ENCODE measurements at regions not wholly inside any gene's neighbourhood (a gene's known extent, or its start where the extent isn't known, plus 50 kb on each side); places are given as distances from the start of the nearest gene placed in this dataset. TPM values are rescaled to one million over a fixed set of nuclear protein-coding genes. Genes with fewer than 3 reads are reported as not detected.

GRCh38 chr6:139425780-139426179 is 51.3 kb upstream of the CITED2 start:
- no peaks in the 10 kb centered on the region for H3K4me1 ChIP-seq
- no peak overlapping the region for H3K4me3 Mint-ChIP-seq (ENCODE audit: unreplicated experiment)
- intact Hi-C loops (cut with micrococcal nuclease; ENCODE audit: unreplicated experiment), result no loop called here
- ChIA-PET CTCF (no interaction called here), POLR2A (no interaction called here)
- H3K36me3 ChIP-seq (ENCODE audit: control insufficient read depth, insufficient read depth, low read length), result no peaks in the 10 kb centered on the region
- no peaks in the 10 kb centered on the region for H3K36me3 Mint-ChIP-seq (ENCODE audit: insufficient read depth, unreplicated experiment)
- H3K27me3 ChIP-seq (replicated peaks; ENCODE audit: control insufficient read depth, insufficient read depth, low read length), result no peaks in the 10 kb centered on the region
- no peak overlapping the region for H3K4me3 ChIP-seq (ENCODE audit: low read depth, low read length)
- no peaks in the 10 kb centered on the region for H3K4me1 Mint-ChIP-seq (ENCODE audit: low read depth, unreplicated experiment)
- DNase-seq, result no peak
- no peaks in the 10 kb centered on the region for H3K9me3 ChIP-seq
- H3K27ac Mint-ChIP-seq (ENCODE audit: unreplicated experiment), result no peak overlapping the region
- no peaks in the 10 kb centered on the region for H3K27me3 Mint-ChIP-seq (ENCODE audit: insufficient read depth, unreplicated experiment)
- TF ChIP-seq CTCF (IDR thresholded peaks at IDR 0.05; ENCODE audit: insufficient read depth in 1 of 2, low read depth in 1 of 2, low read length in 1 of 2, severe bottlenecking in 1 of 2, unreplicated experiment in 1 of 2), result no peak
- no peaks in the 10 kb centered on the region for H3K9me3 Mint-ChIP-seq (ENCODE audit: unreplicated experiment)
- no TSS peak for BruUV-seq (replicated peaks)

- BruUV-seq (replicated peaks), result no TSS peak
- intact Hi-C loops (cut with micrococcal nuclease; ENCODE audit: unreplicated experiment), result loop anchor here (1.0 kb wide), 1 partner anchor 10 kb away; no protein-coding TSS in a partner anchor
- Histone ChIP-seq H3K9me3 (no peaks in the 10 kb centered on the region), H3K4me1 (no peaks in the 10 kb centered on the region), H3K27me3 (replicated peaks; ENCODE audit: control insufficient read depth, insufficient read depth, low read length) (no peaks in the 10 kb centered on the region), H3K4me3 (ENCODE audit: low read depth, low read length) (no peak overlapping the region), H3K36me3 (ENCODE audit: control insufficient read depth, insufficient read depth, low read length) (no peaks in the 10 kb centered on the region)
- no peak for TF ChIP-seq CTCF (IDR thresholded peaks at IDR 0.05; ENCODE audit: insufficient read depth in 1 of 2, low read depth in 1 of 2, low read length in 1 of 2, severe bottlenecking in 1 of 2, unreplicated experiment in 1 of 2)
- Mint-ChIP-seq H3K27me3 (ENCODE audit: insufficient read depth, unreplicated experiment) (no peaks in the 10 kb centered on the region), H3K4me1 (ENCODE audit: low read depth, unreplicated experiment) (peaks cover 2% of the 10 kb centered on the region), H3K4me3 (ENCODE audit: unreplicated experiment) (no peak overlapping the region), H3K36me3 (ENCODE audit: insufficient read depth, unreplicated experiment) (no peaks in the 10 kb centered on the region), H3K9me3 (ENCODE audit: unreplicated experiment) (no peaks in the 10 kb centered on the region), H3K27ac (ENCODE audit: unreplicated experiment) (no peak overlapping the region)
- no peak for DNase-seq
- ChIA-PET CTCF (no interaction called here), POLR2A (no interaction called here)
Measured at GRCh38 chr6:139423971-139424667, 49.7 kb upstream of the CITED2 start.

Small RNA genes in the stretch of these regions (microRNA-seq; reads per million reads assigned to microRNA genes)
- gene MIR3668 (not detected), gene MIR4465 (not detected)
